Osteocyte (in vitro differentiated cells): ENCODE measurements at regions not wholly inside any gene's neighbourhood (a gene's known extent, or its start where the extent isn't known, plus 50 kb on each side); places are given as distances from the start of the nearest gene placed in this dataset.

Experiments
- DNase-seq: peaks from one replicate; pipeline ENCODE4 v3.0.0; 2021; ENCODE audit warnings: mixed read lengths; ENCODE audit not compliant: unreplicated experiment; ENCODE audit errors: extremely low spot score
- H3K27ac Mint-ChIP-seq: one replicate; pipeline ENCODE4 v1.8.0; 2021; ENCODE audit warnings: mild to moderate bottlenecking, mixed read lengths; ENCODE audit not compliant: unreplicated experiment
- H3K27me3 Mint-ChIP-seq: one replicate; pipeline ENCODE4 v1.8.0; 2021; ENCODE audit warnings: mixed read lengths; ENCODE audit not compliant: unreplicated experiment
- H3K36me3 Mint-ChIP-seq: one replicate; pipeline ENCODE4 v1.8.0; 2021; ENCODE audit warnings: mixed read lengths; ENCODE audit not compliant: unreplicated experiment
- H3K4me1 Mint-ChIP-seq: one replicate; pipeline ENCODE4 v1.8.0; 2021; ENCODE audit warnings: mixed read lengths; ENCODE audit not compliant: unreplicated experiment
- H3K4me3 Mint-ChIP-seq: one replicate; pipeline ENCODE4 v1.8.0; 2021; ENCODE audit warnings: mild to moderate bottlenecking, moderate library complexity, mixed read lengths; ENCODE audit not compliant: unreplicated experiment
- H3K9me3 Mint-ChIP-seq: one replicate; pipeline ENCODE4 v1.8.0; 2021; ENCODE audit warnings: mixed read lengths; ENCODE audit not compliant: unreplicated experiment
- TF ChIP-seq, protein P1 (sequence below): fragments of 200-600 bp; sonication (generic); IDR thresholded peaks from 2 replicates; pipeline ENCODE4 v1.5.0; 2021; ENCODE audit warnings: antibody characterized with exemption, mild to moderate bottlenecking, moderate library complexity

DNA sequence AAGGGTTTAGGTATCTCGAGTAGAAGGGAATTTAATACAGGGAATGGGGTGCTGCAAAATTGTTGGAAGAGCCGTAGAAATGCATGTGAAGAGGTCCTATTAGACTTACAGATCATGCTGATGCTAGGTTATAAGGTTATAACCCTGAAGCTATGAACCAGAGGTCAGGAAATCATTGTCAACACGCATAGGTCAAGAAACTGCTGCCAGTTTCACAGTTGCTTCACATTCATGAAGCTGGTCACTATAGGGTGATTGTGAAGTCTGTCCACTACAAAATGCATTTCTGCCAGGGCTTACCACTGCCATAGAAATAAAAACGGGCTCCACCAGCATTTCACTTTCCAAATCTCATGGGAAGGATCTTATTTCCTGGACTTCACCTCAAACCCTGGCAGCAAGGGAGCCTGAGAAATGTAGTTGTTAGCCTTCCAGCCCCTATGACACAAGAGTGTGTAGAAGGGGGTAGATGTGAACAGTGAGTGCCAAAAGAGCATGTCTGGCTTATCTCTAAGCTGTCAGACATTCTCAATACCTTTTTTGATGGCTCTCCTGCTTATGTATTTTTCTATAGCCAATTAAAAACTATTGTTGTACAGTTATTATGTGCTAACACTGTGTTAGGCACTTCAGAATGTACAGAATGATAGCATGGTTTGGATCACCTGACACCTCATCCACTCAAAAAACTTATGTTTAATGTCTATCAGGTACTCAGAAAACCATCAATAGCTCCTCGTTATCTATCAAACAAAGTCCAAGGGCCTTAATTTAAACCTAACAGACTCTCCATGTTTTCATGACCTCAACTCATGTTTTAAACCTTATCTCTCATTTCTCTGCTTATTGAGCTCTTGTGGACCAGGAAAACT, 148.3 kb upstream of the TSC22D2 start:
- Mint-ChIP-seq H3K27me3 (no peaks in the 10 kb centered on the region), H3K9me3 (peaks cover 9% of the 10 kb centered on the region), H3K4me1 (peaks cover 42% of the 10 kb centered on the region), H3K4me3 (no peak overlapping the region), H3K36me3 (no peaks in the 10 kb centered on the region), H3K27ac (peak overlapping the region; percentile 69)
- TF ChIP-seq, protein P1, sequence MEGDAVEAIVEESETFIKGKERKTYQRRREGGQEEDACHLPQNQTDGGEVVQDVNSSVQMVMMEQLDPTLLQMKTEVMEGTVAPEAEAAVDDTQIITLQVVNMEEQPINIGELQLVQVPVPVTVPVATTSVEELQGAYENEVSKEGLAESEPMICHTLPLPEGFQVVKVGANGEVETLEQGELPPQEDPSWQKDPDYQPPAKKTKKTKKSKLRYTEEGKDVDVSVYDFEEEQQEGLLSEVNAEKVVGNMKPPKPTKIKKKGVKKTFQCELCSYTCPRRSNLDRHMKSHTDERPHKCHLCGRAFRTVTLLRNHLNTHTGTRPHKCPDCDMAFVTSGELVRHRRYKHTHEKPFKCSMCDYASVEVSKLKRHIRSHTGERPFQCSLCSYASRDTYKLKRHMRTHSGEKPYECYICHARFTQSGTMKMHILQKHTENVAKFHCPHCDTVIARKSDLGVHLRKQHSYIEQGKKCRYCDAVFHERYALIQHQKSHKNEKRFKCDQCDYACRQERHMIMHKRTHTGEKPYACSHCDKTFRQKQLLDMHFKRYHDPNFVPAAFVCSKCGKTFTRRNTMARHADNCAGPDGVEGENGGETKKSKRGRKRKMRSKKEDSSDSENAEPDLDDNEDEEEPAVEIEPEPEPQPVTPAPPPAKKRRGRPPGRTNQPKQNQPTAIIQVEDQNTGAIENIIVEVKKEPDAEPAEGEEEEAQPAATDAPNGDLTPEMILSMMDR, result no peak
- DNase-seq, result no peak

DNA sequence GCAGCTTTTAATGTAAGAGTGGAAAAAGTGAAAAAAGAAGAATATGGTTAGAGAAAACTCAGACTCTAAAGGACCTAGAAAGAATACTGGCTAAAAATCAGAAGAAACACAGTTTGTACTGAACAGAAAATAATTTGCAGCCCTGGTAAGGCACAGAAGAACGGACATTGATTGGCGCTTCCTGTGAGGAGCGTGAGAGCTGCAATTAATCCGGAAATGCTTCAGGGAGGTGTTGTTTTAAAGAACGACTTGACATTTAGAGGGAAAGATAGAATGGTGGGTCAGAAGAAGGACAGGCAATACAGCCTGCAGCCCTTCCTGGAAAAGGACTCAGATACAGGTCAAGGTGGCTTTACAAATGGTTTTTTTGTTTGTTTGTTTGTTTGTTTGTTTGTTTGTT, 151.3 kb upstream of the TSC22D2 start:
- Mint-ChIP-seq H3K9me3 (peaks cover 9% of the 10 kb centered on the region), H3K27ac (peak overlapping the region; percentile 53), H3K36me3 (no peaks in the 10 kb centered on the region), H3K27me3 (no peaks in the 10 kb centered on the region), H3K4me1 (peaks cover 61% of the 10 kb centered on the region), H3K4me3 (no peak overlapping the region)
- DNase-seq, result no peak
- TF ChIP-seq, protein P1, result no peak

DNA sequence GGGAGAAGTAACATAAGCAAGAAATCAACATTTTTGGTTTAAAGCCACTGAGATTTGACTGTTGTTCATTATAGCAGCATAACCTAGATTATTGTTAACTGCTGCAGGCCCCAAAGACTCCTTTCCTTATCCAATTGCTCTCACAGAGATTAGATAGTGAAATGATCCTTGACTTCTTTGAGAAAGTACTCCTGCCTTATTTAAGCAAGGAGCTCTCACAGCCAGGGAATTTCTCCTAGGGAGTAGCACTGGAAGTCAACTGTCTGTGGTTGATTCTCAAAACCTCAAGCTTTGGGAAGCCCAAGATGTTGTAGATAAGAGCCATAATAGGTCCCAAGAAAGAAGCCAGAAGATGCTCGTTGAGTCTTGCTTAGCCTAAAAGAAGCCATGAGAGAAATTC, 151.8 kb upstream of the TSC22D2 start:
- Mint-ChIP-seq H3K36me3 (no peaks in the 10 kb centered on the region), H3K27ac (no peak overlapping the region)

DNA sequence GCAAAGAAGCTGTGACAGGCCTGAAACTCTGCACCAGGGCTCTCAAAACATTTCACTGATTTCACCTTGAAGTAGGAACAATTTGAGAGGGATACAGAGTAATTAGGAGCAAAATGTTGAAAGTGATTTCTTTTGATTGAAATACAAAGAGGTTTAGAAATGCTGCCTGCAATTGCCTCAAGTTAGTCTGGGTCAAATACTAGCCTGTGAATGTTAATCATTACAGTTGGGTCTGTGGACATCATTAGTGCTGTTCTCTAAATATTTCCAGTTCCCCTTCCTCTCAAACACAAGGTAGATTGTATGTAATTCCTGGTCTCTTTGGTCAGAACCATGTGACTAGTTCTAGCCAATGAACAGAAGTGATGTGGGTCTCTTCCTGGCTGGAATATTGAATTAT, 152.3 kb upstream of the TSC22D2 start:
- Mint-ChIP-seq H3K36me3 (no peaks in the 10 kb centered on the region), H3K27me3 (no peaks in the 10 kb centered on the region), H3K4me1 (peaks cover 65% of the 10 kb centered on the region), H3K27ac (no peak overlapping the region), H3K4me3 (no peak overlapping the region), H3K9me3 (peaks cover 9% of the 10 kb centered on the region)
- TF ChIP-seq, protein P1, result no peak
- DNase-seq, result no peak

More for the DNA sequence above, 151.8 kb upstream of the TSC22D2 start:
- DNase-seq, result no peak
- TF ChIP-seq, protein P1, result no peak
- no peak overlapping the region for H3K4me3 Mint-ChIP-seq
- H3K9me3 Mint-ChIP-seq, result peaks cover 9% of the 10 kb centered on the region
- H3K4me1 Mint-ChIP-seq, result peaks cover 65% of the 10 kb centered on the region
- H3K27me3 Mint-ChIP-seq, result no peaks in the 10 kb centered on the region

DNA sequence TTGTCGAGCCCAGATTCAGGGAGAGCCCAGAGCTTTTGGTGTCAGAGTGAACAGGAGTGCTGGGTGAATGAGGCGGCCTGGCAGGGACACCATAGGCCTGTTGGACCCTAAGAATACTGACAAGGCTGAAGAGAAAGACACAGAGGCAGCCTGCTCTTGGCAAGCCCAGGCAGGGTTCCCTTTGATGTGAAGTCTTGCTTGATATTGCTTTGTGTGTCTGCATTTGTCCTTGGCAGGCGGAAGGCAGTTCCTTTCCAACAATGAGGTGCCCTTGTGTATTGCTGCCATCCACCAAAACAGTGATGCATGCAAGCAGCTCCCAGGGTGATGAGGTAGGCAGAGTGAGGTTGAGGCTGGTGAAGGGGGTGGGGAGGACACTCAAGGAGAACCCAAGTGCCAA, 152.7 kb upstream of the TSC22D2 start:
- no peaks in the 10 kb centered on the region for H3K27me3 Mint-ChIP-seq
- TF ChIP-seq, protein P1, result no peak
- no peak overlapping the region for H3K4me3 Mint-ChIP-seq
- H3K36me3 Mint-ChIP-seq, result no peaks in the 10 kb centered on the region
- no peak overlapping the region for H3K27ac Mint-ChIP-seq
- peaks cover 64% of the 10 kb centered on the region for H3K4me1 Mint-ChIP-seq
- peaks cover 9% of the 10 kb centered on the region for H3K9me3 Mint-ChIP-seq
- no peak for DNase-seq
